HS-5 (cell line): ENCODE measurements at regions not wholly inside any gene's neighbourhood (a gene's known extent, or its start where the extent isn't known, plus 50 kb on each side); places are given as distances from the start of the nearest gene placed in this dataset.

Experiments
- DNase-seq: peaks from one replicate; pipeline ENCODE4 v3.0.0-alpha.2; 2012; ENCODE audit warnings: low read depth

GRCh38 chr18:45266023-45266422, 349.3 kb upstream of the SLC14A2 start:
- no peak for DNase-seq

- no peak for DNase-seq
Observed at GRCh38 chr18:45267622-45268021, 347.7 kb upstream of the SLC14A2 start.

- DNase-seq = no peak
Observed at GRCh38 chr18:45268583-45268982, 346.7 kb upstream of the SLC14A2 start.

- no peak for DNase-seq
Observed at GRCh38 chr18:45270289-45270771, 344.9 kb upstream of the SLC14A2 start.

DNA sequence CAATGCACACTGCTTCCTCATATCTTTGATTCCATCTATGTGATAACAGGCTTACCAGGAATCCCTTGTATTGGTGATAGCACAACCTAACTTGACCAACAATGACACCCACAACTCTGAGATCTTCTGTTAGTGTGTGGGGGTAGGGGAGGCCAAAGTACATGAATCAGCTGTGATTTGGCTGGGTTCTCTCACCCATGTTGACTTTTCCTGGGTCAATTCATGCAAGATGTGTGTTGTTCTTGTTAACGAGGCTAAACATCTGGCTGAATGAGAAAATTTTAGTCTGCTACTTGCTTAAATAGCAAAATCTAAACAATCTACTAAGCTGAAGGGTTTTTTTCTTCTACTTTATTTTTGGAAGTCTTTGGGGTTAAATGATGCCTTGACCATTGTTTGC, 341.2 kb upstream of the SLC14A2 start:
- no peak for DNase-seq

DNA sequence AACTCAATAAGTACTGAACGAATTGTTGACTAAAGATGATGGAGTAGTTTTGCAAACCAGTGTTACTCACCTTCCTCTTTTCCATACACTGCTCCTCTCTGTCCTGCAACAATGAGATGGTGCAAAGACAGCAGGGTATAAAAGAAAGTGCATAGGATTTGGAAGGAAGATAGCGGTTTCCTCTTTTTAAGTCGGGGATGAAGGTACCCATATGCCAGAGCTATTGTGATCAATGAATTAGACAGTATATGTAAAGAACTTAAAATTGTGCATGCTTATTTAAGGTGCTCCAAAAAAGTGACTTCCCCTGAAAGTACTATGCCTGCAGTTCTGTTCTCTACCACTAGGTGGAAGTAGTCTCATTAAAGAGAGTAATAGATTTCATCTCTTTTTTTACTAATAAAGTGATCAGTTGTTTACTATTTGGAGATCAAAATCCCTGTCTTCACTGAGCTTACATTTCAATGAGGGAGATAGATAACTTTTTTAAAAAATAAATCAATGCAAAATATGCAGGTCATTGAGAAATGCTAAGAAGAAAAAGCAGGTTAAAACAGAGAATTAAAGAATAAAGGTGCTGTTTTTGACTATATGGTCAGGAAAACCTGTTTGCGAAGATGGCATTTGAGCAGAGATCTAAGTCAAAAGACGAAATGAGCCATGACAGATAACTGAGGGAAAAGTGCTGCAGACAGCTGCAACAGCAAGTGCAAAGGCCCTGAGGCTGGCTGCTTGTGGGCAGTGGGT, 339.7 kb upstream of the SLC14A2 start:
- DNase-seq = no peak

DNA sequence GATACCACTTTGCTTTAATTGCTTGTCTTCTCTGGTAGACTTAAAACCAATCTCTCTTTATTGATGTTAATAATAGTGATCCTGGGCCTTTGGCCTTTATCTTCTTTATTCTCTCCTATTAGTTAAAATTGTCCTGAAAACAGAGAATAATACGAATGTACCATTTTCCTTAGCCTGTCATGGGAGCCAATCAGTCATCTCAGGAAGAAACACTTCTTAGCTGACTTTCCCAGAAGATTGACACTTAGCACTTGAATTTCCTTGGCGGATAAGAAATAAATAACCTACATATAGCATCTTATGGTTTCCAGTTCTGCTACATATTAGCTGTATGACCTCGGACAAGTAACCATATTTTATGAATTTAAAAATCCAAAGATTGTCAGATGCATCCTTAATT, 338.4 kb upstream of the SLC14A2 start:
- no peak for DNase-seq

GRCh38 chr18:45277908-45278307, 337.4 kb upstream of the SLC14A2 start:
- no peak for DNase-seq

DNA sequence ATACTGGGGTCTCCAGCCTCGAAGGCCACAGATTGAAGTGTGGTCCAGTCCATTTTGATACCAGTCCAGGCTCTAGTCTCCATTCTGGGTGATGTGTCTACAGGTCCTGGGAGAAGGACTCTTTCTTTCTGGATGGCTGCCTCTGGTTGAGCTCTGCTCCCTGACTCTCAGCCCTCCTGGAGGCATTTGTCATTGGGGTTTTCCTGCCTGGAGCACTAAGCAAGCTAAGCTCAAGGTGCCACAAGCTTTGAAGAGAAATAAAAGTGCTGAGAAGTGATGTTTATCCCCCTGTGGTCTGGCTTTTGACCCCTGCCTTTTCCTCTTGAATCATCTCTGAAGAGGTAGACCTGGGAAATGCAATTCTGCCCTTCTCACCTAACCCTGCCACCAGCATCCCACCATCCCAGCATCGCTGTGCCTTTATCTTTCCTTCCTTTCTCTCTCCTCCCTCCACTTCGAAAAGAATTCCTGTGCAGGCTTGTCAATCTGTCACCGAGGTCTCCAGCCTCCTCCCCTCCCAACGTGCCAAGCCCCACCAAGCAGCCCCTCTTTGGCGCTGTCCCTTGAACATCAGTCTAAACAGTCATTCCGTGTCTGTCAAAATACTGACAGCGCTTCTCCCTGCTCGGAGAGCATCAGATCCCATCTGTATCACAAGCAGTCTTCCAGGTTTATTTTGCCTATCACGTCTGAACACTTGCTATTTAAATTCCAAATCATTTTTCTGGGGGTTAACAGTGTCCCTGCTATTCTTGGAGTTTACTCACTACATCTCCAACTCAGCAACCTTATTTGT, 334.6 kb upstream of the SLC14A2 start:
- DNase-seq = no peak

DNA sequence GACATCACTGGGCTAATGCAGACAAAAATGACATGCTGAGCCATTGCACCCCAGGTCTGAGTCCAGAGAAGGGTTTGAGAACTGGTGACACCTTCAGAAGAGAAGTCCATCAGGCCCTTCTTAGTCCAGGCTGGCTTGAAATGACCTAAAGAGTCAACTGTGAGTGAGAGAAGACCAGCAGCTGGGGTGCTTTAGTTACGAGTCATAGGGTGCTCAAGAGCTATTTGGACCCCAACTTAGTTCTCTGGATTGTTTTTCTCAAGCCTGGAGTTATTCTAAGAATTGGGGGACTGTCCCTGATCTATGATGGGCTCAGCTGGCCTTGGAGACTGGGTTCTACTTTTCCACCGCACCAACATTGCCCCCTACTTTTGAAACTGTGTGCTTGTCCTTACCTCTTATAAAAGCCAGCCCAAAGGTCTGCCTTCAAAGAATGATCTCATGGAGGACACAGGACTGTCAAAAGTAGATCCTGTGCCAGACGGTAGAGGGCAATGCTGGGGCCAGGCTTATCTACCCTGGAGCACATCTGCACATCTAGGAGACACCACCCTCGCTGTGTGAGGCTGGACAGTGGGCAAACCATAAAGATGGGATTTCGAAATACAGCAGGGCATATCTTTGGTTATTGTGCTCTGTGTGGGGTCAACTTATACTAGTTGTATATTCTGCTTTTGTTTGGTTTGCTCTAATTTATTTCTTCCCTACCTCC, 333.0 kb upstream of the SLC14A2 start:
- DNase-seq = no peak

GRCh38 chr18:45284174-45284573, 331.1 kb upstream of the SLC14A2 start:
- no peak for DNase-seq

DNA sequence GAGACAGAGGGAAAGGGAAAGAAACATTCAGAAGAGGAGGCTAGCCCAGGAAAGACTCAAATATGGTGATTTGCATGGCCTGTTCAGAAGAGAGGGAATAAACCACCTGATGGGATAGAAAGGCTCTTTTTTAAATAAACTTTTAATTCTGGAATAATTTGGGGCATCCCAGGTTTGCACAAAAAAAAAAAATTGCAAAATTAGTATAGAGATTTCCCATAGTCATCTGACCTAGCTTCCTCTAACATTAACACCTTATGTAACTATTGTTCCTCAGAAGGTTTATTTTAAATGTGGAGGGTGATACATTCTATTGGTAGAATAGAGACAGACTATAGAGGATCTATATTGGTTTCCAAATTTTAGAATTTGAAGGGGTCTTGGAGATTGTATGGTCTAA, 330.4 kb upstream of the SLC14A2 start:
- no peak for DNase-seq

GRCh38 chr18:45285251-45285650, 330.0 kb upstream of the SLC14A2 start:
- no peak for DNase-seq

DNA sequence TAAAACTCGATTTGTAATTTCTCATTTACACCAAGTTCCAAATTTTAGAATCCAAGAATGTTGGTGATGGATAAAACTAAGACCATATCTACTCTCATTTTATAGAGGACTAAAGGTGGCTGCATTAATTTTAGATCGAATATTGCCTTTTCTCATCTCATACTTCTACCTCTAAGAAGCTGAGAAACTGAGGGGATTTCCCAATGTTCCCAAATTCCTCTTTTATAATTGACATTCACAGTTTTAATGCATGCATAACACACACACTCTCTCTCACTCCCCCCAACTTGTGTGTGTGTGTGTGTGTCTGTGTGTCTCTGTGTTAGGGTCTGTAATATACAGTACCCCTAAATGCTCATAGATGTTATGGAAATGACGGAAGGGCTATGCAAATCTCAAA, 328.8 kb upstream of the SLC14A2 start:
- DNase-seq = no peak

DNA sequence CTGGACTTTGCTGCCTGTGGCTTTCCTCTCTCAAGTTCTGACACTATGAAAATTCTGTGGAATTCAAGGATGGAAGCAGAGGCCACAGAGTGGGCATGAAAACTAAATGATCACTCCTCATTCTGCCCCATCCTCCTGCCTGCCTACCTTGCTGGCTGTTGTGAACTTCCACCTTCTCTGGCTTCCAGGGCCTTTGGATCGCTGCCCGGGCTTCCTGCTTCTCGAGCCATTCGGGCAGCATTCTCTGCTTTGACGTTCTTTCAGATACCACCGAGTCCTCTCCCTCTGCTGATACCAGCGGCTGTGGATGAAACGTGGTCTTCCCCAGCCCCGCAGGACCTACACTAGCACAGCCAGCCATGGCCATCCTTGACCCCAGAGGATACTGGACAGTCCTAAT, 327.7 kb upstream of the SLC14A2 start:
- DNase-seq = no peak

- DNase-seq = no peak
Observed at GRCh38 chr18:45290364-45290763, 324.9 kb upstream of the SLC14A2 start.

GRCh38 chr18:45291621-45292615, 323.4 kb upstream of the SLC14A2 start:
- no peak for DNase-seq

GRCh38 chr18:45295388-45295787, 319.9 kb upstream of the SLC14A2 start:
- no peak for DNase-seq

- no peak for DNase-seq
Observed at GRCh38 chr18:45298986-45299385, 316.3 kb upstream of the SLC14A2 start.

DNA sequence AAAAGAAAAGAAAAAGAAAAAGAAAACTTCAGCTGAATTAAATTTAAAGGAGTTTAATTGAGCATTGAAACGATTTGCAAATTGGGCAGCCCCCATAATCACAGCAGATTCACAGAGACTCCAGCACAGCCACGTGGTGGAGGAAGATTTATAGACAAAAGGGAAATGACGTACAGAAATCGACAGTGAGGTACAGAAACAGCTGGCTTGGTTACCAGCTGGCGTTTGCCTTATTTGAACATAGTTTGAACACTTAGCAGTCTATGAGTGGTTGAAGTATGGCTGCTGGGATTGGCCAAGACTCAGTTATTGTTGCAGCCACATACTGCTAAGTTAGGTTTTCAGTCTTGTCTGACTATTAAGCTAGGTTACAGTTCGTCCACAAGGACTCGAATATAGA, 312.2 kb upstream of the SLC14A2 start:
- DNase-seq = no peak

- no peak for DNase-seq
Observed at GRCh38 chr18:45304558-45304957, 310.7 kb upstream of the SLC14A2 start.
